ENCODE measurements at regions not wholly inside any gene's neighbourhood (a gene's known extent, or its start where the extent isn't known, plus 50 kb on each side); places are given as distances from the start of the nearest gene placed in this dataset.
A peak's percentile ranks its signal among the peaks of the same experiment; 100 is the strongest.

DNA sequence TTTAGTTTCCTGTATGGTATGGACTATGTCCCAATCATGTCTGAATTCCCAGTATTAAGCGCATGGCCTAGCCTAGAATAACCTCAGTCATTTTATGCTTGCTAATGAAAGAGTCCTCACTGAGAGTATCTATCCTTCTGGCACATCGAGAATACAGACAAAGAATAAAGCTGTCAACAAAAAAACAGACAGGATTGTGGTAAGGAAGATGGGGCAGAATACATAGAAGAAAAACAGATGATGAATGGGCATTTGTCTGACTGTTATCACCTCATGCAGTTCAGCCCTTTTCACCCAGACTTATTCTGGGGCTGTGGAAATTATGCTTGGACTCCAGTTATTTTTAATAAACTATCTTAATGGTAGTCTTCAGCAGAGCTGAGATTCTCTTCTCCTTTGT lies 363.8 kb upstream of the TNC start:
- no peak for DNase-seq

DNA sequence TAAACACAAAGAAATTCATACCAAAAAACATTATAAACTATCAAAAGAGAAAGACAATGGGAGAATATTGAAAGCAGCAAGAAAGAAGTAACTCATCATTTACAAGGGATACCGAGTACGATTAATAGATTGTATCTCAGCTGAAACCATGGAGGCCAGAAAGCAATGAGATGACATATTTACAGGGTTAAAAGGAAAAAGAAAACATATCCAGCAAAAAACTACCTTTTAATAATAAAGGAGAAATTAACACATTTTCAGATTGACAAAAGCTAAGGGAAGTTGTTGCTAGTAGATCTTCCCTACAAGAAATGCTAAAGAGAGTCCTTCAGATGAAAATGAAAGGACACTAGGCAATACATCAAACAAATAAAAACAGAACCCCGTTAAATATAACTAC lies 364.8 kb upstream of the TNC start:
- DNase-seq, result no peak

DNA sequence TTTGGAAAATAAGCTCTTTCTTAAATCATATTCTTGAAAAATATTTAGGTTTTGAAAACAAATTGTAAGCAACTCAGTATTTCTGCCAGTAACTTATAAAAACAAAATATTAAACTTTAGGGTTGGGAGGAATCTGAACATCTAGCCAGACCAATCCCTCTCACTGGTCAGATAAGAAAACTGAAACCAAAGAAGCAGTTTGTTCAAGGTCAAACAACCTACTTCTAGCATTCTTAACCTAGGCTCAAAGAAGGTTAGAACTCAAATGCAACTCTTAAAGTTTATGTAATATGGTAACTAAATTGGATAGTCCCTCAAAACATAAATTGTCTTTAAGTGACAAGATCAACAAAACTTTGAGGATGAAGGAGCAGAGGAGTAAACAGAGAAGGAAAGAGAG lies 374.9 kb upstream of the TNC start:
- DNase-seq, result no peak

DNA sequence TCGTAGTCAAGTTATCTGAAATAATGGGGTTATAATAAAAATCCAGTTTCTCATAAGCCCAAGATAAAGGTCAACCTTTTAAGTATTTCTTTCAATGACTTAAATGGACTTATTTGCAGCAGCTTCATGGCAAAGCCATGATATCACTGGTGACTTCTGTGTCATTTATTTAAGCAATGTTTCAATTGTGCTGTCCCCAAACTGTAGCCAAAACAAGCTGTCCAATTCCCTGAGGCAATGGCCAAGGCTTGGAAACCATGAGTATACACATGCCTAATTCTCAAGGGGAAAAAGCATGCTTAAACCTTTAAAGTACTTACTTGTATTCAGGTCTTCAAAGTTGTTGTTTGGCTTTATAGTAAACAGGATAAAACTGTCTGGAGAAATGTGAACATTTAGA lies 376.4 kb upstream of the TNC start:
- no peak for DNase-seq

DNA sequence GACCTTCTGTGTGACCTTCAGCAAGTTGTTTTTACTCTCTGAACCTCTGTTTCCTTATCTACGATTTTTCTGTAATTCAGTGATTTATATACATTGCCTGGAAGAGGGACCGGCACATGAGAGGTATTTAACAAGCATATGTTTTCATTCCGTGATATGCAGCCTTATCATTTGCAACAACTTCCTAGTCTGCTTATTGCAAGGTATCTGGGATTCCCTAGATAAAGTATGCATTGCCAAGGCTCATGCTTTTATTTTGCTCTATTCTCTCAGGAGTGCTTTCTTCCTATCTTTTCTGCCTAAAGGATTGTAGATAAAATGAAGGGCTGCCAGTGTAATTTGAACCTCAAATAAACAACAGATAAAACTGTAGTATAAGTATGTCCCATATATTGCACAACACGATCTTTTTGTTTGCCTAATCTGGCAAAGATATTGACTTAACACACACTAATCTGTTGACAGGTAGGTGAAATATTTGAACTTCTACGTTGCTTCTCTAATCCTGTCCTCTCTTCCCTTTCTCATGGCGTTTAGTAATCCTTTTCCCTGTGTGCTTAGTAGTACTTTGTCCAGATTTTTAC lies 377.2 kb upstream of the TNC start:
- no peak for DNase-seq

DNA sequence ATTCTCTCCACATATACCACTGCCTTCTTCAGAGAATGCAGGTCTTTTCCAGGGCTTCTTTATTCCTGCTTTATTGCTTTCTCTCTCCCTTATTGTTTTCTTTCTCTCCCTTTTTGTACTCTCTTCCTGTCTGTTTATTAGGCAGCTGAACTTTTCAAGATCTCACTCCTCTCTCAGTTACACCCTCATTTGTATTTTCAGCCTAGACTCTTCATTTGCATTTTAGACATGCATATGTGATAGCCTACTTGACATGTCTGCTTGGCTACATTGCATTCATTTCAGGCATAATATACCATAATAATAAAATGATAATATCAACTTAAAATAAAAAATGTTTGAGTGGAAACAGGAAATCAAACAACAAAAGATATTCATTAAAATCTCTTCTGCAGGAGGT lies 377.9 kb upstream of the TNC start:
- no peak for DNase-seq

DNA sequence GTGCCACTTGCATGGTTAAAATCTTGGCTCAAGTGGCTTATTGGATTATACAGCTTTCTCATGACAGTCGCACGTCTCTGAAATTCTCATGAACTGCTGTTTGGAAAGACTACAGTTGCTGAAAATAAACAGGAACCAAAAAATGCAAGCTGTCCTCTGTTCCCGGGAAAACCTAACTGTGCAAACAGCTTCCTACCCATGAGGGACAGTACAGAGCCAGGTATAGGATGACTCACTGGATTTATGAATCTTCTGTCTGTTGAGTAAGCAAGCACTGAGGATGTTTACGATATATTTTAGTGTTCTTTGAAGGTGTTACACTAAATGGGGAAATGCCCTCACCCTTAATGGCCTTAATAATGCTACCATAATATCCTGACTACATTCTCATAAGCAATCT lies 380.3 kb upstream of the TNC start:
- DNase-seq, result no peak

DNA sequence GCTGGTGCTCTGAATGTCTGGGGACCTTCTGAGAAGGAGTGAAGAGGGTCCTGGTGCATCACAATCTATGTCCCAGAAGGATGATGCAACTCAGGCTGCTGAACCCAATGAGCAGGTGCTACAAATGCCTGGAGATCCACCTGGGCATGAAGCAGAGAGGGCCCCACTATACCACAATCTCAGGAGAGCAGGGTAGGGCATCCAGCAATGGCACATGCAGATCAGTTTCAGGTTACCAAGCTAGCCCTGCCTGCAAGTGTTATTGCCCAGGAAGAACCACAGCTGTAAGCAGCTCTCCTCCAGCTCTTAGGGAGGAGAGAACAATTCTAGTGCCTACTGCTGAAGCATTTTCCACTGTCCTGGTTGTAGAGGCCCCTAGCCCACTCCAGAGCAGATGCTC lies 389.2 kb upstream of the TNC start:
- DNase-seq, result no peak

DNA sequence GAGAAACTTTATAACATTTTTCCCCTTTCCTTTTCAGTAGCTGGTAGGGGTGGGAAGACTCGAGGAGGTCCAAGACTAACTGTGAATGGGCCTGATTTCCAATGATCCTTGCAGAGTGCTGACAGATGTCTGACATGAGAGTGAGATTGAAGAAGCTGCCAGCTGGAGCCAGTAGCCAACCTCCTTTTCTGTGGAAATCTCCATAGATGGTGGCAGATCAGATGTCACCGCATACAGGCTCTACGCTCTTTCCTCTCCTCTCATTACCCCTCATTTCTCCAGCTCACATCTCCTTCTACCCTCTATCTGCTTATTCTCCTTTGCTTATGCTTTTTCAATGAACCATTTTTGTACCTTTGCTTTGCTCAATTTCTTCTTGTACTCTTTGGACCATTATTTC lies 395.2 kb upstream of the TNC start:
- no peak for DNase-seq

DNA sequence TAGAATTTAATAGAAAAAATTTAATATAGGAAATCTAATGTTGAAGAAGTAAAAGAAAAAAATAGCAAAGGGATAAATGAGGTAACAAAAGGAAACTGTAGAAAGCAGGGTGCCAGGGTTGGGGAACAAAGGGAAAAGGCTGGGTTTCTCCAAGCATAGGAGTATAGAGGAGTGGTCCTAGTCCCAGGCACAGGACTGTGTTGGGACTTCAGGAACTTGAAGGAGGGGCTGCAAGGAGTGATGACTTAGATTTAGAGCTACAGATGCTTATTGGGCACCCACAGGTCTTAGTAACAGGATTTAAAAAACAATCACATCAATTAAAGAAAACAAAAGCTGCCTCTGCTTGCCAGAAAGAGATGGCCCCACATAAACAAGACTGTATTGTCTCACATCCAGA lies 396.5 kb upstream of the TNC start:
- no peak for DNase-seq

DNA sequence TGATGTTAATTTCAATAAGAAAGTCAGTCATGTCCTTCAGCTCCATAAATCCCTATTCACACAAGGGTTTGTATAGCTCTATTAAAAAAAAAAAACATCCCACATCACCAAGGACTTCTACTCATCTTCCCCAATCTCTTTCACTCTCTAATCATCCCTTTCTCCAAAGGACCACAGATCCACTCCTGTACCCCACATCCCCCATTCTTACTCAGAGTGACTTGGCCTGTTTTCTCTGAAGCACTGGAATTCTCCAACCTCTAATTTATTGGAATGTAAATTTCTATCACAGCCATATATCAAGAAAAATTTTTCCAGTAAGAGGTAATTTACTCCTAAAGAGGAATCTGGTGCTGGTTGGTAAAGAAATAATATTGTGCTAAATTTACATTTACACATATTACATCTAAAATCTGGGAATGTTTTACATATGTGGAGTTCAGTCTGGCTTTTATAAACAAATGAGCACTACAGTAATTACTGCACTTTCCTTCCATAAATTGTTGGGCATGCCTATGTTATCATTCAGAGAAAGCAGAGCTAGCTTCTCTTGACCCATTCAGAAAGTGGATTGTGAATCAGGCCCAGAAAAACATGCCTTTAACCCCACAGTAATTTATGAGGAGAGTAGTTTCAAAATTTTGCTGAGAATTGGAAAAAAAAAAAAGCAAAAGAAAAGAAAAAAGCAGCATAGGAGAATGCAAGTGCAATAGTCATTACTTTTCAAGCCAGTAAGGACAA lies 399.5 kb upstream of the TNC start:
- DNase-seq, result no peak

DNA sequence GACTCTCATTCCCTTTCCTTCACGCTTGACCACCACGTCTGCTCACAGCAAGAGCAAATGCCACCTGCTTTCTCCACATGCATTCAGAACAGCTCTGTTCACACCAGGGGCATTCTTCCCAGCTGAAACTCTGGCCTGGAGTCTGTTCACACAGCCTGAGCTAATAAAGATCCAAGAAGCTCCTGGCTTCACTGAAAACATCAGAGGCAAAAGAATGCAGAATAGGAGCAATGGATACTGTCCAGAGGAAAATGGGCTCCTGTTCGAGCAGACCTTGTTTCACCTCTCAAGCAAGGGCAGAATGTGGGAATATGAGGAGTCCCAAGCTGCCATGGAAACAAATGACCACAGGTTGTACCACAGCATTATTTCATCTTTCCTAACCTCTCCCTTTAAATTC lies 402.7 kb upstream of the TNC start:
- DNase-seq, result peak; percentile 35

DNA sequence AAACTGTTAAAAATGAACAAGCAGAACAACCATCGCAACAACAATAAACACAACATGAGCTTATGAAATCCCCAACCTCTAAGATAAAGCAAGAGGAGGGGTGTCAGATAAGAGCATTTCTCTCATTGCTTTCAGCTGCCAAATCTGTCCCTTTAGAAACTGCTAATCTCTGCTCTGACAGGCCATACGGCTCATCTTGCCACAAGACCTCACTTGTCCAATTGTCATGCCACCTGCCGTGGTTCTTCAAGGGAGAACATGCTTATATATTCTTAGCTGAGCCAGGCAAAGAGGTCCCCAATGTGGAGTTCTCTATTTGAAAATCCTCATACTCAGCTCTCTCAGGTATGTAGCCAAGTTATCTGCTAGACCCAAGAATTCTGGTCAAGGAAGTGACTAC lies 405.0 kb upstream of the TNC start:
- DNase-seq, result no peak

DNA sequence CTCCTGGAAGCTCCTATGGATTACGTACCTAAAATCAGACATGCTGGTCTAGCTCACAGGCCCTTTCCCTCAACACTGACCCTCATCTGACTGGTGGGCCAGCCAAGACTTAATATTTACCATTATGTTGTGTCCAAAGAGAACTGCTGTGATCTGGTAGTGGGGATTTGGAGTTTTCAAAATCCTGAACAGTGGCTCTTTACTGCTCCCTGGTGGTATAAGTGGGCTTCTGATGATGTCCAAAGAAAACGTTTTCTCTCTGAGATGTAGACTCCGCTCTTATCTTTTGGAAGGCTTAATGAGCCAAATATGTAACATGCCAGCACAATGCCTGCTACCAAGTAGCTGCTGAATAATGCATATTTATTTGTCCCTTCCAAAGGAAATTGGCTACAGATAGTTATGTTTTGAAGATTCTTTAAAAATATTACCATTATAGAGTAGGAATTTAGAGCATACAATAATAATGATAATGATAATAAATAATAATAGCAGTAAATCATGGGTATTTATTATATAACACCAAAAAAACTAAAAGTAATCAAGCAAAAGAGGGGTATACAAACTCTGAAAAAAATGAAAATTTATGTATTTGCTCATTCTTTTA lies 406.6 kb upstream of the TNC start:
- peak; percentile 76 for DNase-seq

DNA sequence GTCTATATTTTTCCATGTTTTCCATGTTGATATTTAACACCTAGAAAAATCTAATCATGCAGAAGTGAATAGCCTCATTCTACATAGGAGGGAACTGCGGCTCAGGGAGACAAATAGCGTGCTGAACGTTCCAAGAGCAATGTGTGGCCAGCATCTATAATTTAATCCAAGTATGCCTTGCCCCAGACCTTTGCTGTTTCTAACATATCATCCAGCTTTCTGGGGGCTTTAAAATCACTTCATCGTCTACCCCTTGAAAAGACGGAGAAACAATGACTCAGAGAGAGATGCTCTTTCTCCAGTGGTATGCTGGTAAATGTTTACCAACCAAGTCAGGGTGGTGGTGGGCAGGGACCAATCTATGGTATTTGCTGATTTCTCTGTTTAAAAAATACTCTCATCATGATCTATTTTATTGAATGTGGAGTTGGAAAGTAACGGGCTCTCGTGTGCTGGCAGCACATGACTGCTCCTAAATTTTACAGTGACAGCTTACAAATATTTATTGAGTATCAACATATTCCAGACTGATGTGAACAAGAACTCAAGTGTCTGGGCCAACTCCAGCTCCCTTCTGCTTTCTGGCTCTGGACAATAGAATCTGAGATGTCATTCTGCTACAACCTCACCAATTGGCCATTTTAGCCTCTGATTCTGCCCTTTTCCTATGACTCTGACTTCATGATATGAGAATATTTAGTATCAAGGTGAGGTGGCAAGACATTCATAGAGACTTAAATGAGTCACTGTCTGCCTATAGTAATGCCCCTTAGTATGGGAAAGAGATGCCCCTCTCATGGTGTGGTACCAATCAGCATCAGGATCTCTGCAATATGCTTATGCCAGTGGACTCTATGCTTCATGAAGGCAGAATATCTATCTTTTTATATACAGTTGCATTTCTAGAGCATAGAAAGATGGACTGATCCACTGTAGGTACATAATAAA lies 407.4 kb upstream of the TNC start:
- no peak for DNase-seq

DNA sequence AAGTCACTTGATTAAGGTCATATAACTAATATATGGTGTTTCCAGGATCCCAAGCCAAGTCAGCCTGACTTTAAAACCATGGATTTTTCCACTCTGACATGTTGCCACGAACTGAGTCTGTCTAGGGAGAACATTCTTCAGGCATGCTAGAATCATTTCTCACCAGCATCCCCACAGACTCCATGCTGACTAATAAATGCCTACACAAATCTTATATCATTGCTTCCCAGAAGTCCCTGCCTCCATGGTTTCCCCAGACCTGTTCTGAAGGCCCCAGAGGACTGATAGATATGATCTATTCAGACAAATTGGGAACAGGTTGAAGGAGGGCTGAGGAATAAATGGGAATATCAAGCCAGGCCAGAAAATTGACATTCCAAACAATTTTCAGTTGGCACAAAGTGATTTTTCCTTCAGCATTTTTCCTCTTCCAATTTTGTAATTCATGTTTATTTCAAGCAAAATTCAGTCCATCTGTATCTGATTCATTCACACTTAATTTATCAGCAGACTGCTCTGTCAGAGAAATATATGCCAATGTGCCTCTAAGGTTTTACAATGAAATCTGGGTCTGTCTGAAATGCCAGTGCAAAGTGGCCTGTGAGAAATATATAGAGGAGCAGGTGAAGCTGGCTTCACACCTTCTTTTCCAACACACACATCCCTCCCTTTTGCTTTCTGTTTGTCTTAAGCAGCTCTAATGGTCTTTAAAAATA lies 413.6 kb upstream of the TNC start:
- peak; percentile 71 for DNase-seq

DNA sequence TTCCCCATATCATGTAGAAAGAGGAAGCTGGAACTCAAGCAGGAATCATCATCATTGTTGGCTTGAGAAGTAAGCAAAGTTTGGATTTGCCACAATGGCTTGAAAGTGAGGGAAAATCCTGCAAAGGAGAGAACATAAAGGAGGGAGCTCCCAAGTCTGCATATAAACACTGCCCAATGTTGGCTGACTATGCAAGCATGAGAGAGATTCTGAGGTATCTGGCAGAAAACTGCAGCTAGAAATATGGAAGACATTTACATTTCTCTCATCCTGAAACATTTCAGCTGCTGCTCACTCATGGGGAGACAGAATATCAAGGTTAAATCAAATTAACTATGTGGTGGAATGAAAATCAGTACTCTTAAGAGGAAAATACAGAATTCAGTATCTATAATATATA lies 415.6 kb upstream of the TNC start:
- DNase-seq, result peak; percentile 36

DNA sequence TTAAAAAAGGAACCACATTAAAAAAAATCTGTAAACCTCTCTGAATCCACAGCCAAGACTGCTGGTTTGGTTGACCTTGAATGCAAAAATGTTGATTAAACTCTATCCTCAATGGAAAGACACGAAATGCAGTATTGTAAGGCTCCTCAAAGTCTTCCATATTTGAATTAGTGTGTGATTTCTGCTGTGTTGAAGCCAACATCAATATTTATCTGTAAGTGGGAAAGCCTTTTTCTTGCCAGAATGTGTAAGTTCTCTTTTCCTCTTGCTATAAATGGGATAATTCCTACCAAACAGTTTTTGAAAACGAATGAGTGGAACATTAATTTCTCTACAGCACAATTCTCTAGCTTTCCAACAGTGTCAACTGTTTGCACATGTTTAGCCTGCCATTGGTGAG lies 422.1 kb upstream of the TNC start:
- no peak for DNase-seq

DNA sequence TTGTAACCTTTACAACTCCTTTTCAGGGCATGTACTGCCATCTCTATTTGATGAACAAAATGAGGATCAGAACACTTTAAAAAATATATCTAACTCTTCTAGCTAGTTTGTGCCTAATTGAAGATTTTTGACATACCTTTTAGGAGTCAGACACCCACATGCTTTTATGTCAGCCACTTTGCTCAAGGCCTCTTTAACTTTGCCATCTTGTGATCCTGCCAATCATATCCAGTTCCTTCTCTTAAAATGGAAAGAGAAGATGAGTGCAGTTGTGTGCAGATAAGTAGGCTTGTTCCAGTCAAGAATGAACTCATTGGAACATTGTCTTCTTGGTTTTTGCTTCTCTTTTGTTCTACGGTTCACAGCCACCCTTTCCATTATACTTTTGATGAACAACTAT lies 425.6 kb upstream of the TNC start:
- no peak for DNase-seq

DNA sequence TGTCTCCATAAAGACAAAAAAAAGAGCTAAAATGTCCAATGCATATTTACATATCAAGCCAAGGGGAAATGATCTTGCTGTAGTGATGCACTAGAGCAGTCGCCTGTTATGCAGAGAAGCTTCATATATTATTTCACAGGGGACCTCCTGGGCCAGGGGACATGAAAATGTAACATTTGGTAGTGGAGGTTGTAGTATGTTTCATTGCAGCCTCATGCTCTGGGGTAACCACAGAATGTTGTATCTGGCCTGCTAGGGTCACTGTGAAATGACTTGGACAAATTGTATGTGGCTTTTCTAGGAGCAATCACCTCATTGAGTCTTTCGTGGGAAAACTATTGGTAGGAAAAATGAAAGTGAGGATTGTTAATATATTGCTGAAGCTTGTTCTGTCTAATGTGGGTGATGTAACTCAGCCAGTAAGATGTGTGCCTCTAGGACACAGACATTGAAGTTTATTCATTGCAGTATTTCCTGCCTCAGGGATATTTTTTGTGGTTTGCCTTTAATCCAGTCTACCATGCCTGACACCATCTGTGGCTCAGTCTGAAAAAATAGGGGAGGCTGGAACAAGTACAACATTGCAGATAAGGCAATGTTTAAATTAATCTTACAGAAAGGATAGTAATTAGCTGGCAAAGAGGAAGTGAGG lies 430.8 kb upstream of the TNC start:
- no peak for DNase-seq

DNA sequence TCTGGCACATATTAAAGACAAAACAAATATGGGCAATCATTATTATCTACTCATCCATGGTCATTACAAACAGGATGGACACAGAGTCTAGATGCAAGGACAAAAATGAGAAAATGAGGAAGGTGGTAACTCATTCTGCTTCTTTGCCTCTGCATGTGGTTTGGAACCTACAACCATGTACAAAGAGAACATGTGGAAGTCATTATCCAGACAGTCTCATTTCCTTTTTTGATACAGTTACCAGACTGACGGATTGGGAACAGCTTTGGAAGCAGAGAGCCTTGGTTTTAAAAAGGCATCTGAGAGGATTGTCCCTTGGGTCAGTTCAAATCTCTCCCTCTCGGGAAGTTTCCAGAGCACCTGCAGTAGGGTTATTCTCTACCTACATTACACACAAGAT lies 433.4 kb upstream of the TNC start:
- DNase-seq, result no peak
